Large intestine (tissue), 3 donors: ENCODE measurements at regions not wholly inside any gene's neighbourhood (a gene's known extent, or its start where the extent isn't known, plus 50 kb on each side); places are given as distances from the start of the nearest gene placed in this dataset.

Source experiments
- DNase-seq, 2 donors: peaks; one replicate each; pipeline versions ENCODE4 v3.0.0 to v3.0.0-alpha.2; 2013
- H3K27ac ChIP-seq: one replicate; pipeline ENCODE4 v1.5.1; 2013; ENCODE audit warnings: low read length
- H3K27me3 ChIP-seq: 2 replicates; pipeline ENCODE4 v1.6.1; 2013; ENCODE audit warnings: low read length; ENCODE audit not compliant: control insufficient read depth, insufficient read depth
- H3K36me3 ChIP-seq: 2 replicates; pipeline ENCODE4 v1.6.1; 2013; ENCODE audit warnings: low read length; ENCODE audit not compliant: control insufficient read depth, insufficient read depth
- H3K4me1 ChIP-seq: one replicate; pipeline ENCODE4 v1.6.1; 2013; ENCODE audit warnings: low read length; ENCODE audit not compliant: control insufficient read depth, insufficient read depth
- H3K4me3 ChIP-seq: one replicate; pipeline ENCODE4 v1.5.1; 2013; ENCODE audit warnings: low read length
- H3K9me3 ChIP-seq: one replicate; pipeline ENCODE4 v1.6.1; 2013; ENCODE audit warnings: mild to moderate bottlenecking, low read depth, low read length, moderate library complexity; ENCODE audit not compliant: control insufficient read depth
- WGBS: methylation state at CpG from one replicate; pipeline ENCODE4 v1.1.5; 2013; ENCODE audit warnings: low lambda C conversion rate; ENCODE audit not compliant: insufficient coverage; 5-methylcytosine and 5-hydroxymethylcytosine counted together

GRCh38 chr14:101364503-101365328 lies 196.6 kb upstream of the DIO3 start:
- no CpG with 5 or more reads among the region's 42 CpGs for WGBS
- H3K27me3 ChIP-seq: no peaks in the 10 kb centered on the region
- H3K4me1 ChIP-seq: peaks cover 14% of the 10 kb centered on the region
- peak in 1 of 2 donors; percentile 32 for DNase-seq
- H3K27ac ChIP-seq: no peak overlapping the region
- no peak overlapping the region for H3K4me3 ChIP-seq
- H3K36me3 ChIP-seq: no peaks in the 10 kb centered on the region
- no peaks in the 10 kb centered on the region for H3K9me3 ChIP-seq

DNA sequence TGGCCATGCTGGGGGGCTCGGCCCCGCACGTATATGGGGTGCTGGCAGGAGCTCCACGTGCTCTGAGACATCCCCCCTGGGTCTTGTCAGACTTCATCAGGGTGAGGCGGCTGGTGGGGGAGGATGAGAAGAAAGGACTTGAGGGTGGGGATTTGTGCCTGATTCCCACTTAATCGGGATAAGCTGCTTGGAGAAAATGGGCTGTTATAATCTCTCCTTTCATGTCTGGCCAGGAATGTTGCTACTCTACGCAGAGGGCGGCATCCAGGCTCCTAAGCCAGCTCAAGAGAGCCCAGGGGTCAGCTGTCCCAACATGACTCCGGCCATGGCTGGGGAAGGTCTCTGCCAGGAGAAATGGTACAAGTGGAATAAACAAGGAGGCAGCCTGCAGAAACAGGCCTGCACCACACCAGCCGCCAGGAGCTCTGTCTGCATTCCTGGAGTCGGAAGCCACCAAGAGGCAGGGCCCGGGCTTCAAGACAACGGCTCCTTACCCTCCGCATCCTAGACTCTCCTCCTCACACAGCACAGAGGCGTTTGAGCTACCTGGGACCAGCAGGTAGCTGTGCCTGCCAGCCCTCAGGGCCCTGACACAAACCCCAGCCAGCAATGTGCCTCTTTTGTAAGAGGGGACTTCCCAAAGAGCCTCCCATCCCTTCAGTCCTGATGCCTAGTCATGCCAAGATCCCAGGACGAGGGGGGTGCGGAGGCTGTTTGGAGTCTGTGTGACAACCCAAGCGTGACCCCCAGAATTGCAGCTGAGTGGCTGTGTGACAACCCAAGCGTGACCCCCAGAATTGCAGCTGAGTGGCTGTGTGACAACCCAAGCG lies 195.8 kb upstream of the DIO3 start:
- no peak overlapping the region for H3K4me3 ChIP-seq
- no peaks in the 10 kb centered on the region for H3K9me3 ChIP-seq
- peaks cover 14% of the 10 kb centered on the region for H3K4me1 ChIP-seq
- H3K27me3 ChIP-seq: no peaks in the 10 kb centered on the region
- H3K27ac ChIP-seq: no peak overlapping the region
- no peak for DNase-seq
- no peaks in the 10 kb centered on the region for H3K36me3 ChIP-seq
- 90% methylated on average over 2 of the region's 20 CpGs for WGBS

- no peak for DNase-seq
- H3K27ac ChIP-seq: no peak overlapping the region
- H3K4me1 ChIP-seq: peaks cover 14% of the 10 kb centered on the region
- H3K36me3 ChIP-seq: no peaks in the 10 kb centered on the region
- H3K4me3 ChIP-seq: no peak overlapping the region
- H3K27me3 ChIP-seq: no peaks in the 10 kb centered on the region
- no CpG with 5 or more reads among the region's 23 CpGs for WGBS
- no peaks in the 10 kb centered on the region for H3K9me3 ChIP-seq
Observed at GRCh38 chr14:101367421-101368261, 193.7 kb upstream of the DIO3 start.

GRCh38 chr14:101368629-101369028 lies 192.7 kb upstream of the DIO3 start:
- DNase-seq: no peak
- no CpG with 5 or more reads among the region's 6 CpGs for WGBS
- Histone ChIP-seq H3K4me3 (no peak overlapping the region), H3K9me3 (no peaks in the 10 kb centered on the region), H3K4me1 (peaks cover 14% of the 10 kb centered on the region), H3K36me3 (no peaks in the 10 kb centered on the region), H3K27ac (no peak overlapping the region), H3K27me3 (no peaks in the 10 kb centered on the region)

DNA sequence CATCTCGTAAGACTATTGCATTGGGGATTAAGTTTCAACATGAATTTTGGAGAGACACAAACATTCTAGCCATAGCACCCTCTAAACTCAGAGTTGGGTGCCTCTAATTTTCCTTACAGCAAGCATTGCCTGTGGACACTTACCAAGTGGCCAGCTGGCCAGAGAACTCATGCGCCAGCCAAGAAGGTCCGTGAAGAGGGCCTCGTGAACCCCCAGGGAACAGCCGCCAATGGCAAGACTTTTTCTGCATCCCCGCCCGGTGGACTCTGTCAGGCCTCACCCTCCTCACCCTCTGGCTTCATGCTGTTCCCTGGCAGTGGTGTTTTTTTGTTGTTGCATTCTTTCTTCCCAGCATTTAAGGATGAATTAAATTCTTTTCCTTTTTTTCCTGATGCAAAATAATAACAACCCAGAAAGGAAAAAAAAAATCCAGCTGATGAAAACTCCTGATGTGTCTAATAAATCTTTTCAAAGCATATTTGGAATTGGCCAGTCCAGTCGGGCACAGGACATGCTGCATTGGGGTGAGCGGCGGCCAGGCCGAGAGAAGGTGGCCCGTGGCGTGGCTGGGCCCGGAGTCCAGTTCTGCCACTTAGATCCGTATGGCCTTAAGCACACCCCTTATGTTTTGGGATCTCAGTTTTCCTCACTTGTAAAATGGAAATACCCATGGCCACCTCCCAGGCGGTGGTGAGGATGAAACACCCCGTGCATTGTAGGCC lies 191.9 kb upstream of the DIO3 start:
- peaks cover 10% of the 10 kb centered on the region for H3K4me1 ChIP-seq
- H3K36me3 ChIP-seq: no peaks in the 10 kb centered on the region
- H3K4me3 ChIP-seq: no peak overlapping the region
- WGBS: no CpG with 5 or more reads among the region's 17 CpGs
- no peak overlapping the region for H3K27ac ChIP-seq
- no peaks in the 10 kb centered on the region for H3K9me3 ChIP-seq
- H3K27me3 ChIP-seq: no peaks in the 10 kb centered on the region
- DNase-seq: no peak

DNA sequence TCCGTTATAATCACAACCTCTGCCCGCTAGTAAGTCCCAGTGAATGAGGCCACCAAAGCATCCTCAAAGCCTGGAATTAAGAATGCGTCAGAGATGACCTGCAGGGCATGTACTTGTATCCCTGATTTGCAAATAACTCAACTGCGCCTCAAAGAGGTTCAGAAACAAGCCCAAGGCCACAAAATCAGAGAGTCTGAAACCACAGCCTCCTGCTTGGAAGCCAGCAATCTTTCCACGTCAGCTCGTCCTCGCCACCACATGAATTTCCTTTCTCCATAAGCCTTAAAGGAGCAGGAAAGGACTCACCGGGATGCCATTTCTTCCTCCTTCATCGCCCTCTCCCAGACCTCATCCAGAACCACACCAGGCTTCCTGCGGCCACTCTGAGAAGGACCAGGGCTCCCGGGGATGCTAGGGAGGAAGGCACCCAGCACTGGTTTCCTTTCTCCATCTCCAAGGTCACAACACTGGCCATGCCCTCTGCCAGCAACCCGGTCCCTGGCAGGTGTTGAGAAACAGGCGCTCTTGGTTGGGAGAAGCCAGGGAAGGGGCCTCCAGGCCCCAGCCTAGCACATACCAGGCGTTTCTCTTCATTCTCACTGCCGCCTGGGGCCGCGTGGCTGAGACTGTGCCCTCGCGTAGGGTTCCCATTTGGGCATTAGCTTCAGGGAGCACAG lies 191.2 kb upstream of the DIO3 start:
- Histone ChIP-seq H3K4me3 (no peak overlapping the region), H3K36me3 (no peaks in the 10 kb centered on the region), H3K9me3 (no peaks in the 10 kb centered on the region), H3K4me1 (peaks cover 3% of the 10 kb centered on the region), H3K27ac (no peak overlapping the region), H3K27me3 (no peaks in the 10 kb centered on the region)
- no peak for DNase-seq
- WGBS: no CpG with 5 or more reads among the region's 19 CpGs

DNA sequence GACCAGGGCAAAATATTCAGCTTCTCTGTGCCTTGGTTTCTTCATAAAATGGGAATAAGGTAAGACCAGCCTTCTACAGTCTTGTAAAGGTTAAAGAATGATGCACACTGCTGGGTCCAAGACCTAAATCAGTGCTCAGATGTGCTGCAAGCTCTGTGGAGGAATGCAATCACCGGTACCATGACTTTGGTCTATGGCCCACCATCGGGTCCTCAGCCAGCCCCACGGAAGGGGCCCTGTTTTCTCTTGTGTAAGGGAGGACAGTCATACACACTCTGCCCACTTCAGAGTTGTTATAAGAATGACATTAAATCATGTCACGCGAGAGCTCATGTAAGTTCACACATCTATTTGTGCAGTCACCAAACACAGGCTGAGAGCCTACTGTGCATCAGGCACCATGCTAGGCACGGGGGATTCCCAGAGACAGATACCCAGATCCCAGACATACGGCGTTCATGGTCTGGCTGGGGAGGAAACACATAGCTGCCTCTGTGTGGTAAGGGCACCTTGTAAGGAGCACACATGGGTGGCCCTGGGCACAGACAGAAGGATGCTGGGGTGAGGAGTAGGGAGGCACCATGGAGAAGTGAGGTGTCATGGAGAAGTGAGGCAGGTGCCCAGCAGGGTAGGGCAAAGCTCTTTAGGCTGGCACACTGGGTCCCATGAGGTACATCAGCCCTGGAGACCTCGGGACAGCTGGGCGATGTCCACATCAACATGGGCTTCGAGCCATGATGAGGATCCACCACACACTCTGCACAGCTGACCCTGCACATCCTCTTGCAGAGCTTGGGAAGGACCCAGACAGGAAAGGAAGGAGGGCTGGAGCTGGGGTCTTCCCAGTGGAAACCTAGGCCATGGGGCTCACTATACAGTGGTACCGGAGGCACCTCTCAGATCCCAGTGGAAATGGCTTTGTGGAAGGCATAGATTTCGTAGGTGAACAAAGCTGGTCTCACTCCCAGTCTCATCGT lies 190.4 kb upstream of the DIO3 start:
- H3K27me3 ChIP-seq: no peaks in the 10 kb centered on the region
- no peaks in the 10 kb centered on the region for H3K4me1 ChIP-seq
- H3K4me3 ChIP-seq: no peak overlapping the region
- no CpG with 5 or more reads among the region's 14 CpGs for WGBS
- DNase-seq: no peak
- no peaks in the 10 kb centered on the region for H3K9me3 ChIP-seq
- H3K27ac ChIP-seq: no peak overlapping the region
- no peaks in the 10 kb centered on the region for H3K36me3 ChIP-seq

- WGBS: no CpG with 5 or more reads among the region's 18 CpGs
- Histone ChIP-seq H3K4me1 (no peaks in the 10 kb centered on the region), H3K27ac (no peak overlapping the region)
Observed at GRCh38 chr14:101371799-101372793, 189.2 kb upstream of the DIO3 start.

More at GRCh38 chr14:101371799-101372793, 189.2 kb upstream of the DIO3 start:
- H3K36me3 ChIP-seq: no peaks in the 10 kb centered on the region
- no peaks in the 10 kb centered on the region for H3K27me3 ChIP-seq
- H3K9me3 ChIP-seq: no peaks in the 10 kb centered on the region
- DNase-seq: no peak
- H3K4me3 ChIP-seq: no peak overlapping the region
